ENCODE measurements at regions not wholly inside any gene's neighbourhood (a gene's known extent, or its start where the extent isn't known, plus 50 kb on each side); places are given as distances from the start of the nearest gene placed in this dataset.

GRCh38 chr14:83611906-83612390, 1918.0 kb upstream of the FLRT2 start:
- TF ChIP-seq CTCF (IDR thresholded peaks at IDR 0.05) = no peak
- TF ChIP-seq POLR2A (IDR thresholded peaks at IDR 0.05) = no peak
- TF ChIP-seq POLR2AphosphoS5 (IDR thresholded peaks at IDR 0.05) = no peak

All from sigmoid colon (tissue), 4 donors.